Right kidney (tissue), 1 donor: ENCODE measurements at regions not wholly inside any gene's neighbourhood (a gene's known extent, or its start where the extent isn't known, plus 50 kb on each side); places are given as distances from the start of the nearest gene placed in this dataset.

Experiments
- DNase-seq: peaks from one replicate; pipeline ENCODE4 v3.0.0-alpha.2; 2016

DNA sequence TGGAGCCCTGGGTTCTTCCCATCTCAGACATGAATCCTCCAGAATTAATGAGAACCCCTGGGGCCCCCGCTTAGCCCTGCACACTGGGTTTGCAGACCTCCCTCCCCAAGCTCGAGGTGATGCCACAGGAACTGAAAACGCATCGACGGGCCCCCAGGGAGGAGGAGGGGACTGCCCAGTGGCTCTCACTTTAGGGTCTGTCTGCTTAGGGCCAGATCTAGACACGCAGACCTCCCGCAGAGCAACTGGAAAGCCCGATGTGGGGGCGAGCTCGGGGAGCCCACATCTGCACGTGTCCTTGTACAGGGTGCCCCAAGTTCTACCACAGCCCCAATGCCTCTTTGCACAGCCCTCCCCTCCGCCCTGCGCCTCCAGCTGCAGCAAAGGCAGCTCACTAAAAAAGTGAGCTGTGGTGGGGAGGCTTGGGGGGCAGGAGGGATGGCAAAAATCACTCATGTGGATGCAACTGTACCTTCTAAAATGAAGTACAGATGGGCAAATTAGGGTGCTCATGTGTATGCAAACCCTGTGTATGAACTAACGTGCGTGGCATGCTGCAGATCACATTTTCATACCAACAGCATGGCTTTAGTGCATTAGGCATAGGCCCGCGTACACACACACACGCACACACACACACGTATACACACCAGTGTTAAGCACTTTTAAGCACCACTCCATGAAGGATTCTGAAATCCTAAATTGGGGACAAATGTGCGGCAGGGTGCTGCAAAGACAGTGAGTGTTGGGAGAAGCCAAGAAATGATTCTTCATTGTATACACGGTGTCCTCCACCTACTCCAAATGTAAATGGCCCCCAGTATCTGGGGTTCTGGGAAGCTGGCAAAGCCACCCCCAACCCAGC, 99.9 kb upstream of the MAP1LC3B2 start:
- DNase-seq, result no peak

DNA sequence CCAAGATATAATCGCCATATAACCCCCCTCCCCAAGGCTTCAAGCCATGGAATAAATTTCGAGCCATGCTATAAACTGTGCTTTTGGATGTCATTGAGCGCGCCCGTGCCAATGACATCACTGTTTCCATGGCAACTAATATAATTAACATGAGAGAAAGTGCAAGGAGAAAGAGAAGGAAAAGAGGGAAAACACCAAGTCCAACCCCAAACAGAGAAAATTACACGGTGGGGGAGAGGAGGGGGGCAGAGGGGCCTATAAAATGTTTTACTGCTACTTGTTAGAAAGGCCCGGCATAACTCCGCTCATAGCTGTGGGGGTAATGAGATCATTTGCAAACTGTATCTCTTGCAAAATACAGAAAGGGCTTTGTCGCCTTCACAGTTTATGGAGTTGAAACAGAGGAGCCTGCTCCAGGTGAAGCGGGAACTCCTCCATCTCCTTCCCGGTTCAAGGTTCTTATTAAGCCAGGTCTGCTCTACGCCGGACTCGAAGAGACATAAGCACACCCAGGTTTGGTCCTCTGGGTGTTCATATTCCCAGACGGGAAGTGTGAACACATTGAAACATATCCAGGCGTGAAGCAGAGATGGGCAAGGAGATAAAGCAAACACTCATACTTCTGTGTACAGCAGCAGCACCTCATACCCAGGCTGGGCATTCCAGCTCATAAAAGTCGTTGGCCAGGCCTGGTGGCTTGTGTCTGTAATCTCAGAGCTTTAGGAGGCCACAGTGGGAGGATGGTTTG, 99.1 kb upstream of the MAP1LC3B2 start:
- DNase-seq, result no peak

DNA sequence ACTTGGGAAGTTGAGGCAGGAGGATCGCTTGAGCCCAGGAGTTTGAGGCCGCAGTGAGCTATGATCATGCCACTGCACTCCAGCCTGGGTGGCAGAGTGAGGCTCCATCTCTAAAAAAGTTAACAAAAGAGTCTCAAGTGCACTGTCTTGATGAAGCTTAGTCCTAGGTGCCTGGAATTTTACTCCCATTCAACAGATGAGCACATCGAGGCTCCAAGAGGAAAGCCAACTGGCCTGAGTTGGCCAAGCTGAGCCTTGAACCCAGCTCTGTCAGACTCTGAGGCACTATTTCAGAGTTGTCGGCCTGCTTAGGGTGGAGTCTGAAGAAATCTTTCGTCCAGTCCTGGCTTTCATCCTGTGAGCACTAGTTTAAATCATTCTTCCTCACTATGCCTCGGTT, 98.1 kb upstream of the MAP1LC3B2 start:
- DNase-seq, result no peak

DNA sequence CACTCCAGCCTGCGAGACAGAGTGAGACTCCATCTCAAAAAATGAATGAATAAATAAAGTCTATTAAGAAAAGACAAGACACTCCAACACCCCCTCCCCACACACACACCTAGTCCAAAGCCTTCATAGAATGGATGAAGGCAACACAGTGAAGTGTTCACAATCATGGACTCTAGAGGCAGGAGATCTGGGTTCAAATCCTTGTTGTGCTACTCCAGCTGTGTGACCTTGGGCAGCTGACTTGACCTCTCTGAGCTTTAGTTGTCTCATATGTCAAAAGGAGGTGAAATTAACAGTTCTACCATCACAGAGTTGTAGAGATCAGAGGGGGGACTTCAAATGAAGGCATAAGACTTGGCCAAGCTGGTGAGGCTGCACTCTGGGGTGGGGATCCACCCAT, 95.8 kb upstream of the MAP1LC3B2 start:
- DNase-seq, result no peak

DNA sequence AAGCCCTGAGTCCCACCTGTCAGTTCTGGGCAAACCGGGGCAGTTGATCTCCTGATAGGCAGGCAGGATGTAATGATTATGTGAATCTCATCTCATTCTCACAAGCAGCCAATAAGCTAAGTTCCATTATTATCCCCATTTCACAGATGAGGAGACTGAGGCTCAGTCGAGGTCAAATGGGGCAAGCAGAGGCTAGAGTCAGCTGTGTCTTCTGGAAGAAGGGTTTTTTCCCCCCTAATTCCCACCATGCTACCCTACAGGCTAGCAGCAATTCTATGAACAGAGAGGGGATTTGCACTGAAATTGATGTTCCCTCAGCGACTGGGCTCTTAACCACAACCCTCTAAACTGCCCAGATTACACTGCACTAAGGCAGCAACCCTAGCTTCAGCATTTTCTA, 93.8 kb upstream of the MAP1LC3B2 start:
- DNase-seq, result no peak

DNA sequence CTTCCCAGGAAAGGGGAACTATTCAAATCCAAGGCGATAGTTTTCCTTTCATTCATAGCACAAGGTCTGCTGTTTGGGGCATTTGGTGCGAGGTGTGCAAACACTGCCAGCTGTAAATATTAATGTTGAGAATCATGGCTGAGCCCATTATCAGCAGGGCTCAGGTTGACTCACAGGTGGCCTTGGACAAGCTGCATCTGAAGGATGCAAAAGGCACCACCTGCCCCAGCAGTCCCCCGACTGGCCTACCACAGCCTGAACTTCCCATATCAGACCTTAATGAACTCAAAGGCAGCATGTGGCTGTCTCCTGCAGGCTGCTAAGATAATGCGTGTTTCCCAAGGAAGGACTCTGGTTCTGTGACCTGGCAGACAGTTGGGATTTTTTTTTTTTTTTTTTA, 93.3 kb upstream of the MAP1LC3B2 start:
- DNase-seq, result no peak

DNA sequence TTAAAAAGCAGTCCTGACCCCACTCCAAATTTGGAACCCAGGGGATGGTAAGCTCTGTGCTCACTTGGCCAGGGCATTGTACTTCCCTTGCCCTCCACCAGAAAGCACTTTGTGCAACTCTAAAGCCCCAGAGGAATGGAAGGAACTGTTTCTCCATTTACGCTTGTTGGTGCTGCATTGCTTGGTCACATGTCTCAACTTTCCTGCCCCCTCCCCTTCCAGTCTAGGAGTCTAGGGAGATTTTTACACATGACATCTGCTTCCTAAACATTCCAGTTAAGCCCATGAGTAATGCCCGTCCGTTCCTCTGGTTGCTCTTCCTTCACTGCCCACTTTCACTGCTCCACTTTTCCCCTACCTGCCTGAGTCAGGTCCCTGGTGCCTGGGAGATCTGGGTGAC, 92.6 kb upstream of the MAP1LC3B2 start:
- DNase-seq, result no peak

DNA sequence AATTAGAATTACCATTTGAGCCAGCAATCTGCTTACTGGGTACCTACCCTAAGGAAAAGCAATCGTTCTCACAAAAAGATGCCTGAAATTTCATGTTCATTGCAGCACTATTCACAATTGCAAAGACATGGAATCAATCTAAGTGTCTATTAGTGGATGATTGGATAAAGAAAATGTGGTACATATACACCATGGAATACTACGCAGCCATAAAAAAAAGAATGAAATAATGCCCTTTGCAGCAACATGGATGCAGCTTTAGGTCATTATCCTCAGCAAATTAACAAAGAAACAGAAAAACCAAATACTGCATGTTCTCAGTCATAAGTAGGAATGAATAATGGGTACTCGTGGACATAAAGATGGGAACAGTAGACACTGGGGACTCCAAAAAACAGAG, 89.8 kb upstream of the MAP1LC3B2 start:
- no peak for DNase-seq

DNA sequence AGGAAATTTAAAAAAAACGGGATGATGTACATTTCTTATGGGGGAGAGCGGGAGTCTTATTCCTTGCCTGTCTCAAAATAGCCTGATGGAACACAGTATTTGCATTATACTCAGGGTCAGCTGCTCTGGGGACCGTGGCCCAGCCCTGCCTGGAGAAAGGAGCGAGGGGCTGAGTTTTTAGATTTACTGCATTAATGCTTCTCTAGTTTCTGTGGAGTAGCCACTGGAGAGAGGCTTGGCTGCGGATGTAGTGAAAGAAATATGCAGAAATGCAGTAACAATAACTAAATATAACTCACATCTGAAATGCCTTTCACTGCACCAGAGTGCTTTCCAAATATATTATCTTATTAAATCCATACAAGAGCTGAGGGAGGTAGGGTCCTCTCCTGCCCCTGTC, 87.6 kb upstream of the MAP1LC3B2 start:
- no peak for DNase-seq

DNA sequence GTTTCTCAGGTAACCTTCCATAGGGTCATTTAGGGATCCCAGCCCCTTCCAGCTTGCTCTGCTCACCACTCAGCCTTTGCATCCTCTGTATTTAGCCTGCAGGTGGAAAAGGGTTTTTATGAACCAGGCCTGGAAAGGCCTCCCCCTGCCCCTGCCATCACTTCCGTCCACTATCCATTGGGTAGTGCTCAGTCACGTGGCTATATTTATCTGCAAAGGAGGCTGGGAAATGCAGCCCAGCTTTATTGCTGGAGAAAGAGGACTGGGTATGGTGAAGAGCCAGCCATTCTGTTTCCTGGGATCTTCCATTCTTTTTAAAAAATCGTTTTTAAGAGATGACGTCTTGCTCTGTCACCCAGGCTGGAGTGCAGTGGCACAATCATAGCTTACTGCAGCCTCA, 87.0 kb upstream of the MAP1LC3B2 start:
- no peak for DNase-seq

DNA sequence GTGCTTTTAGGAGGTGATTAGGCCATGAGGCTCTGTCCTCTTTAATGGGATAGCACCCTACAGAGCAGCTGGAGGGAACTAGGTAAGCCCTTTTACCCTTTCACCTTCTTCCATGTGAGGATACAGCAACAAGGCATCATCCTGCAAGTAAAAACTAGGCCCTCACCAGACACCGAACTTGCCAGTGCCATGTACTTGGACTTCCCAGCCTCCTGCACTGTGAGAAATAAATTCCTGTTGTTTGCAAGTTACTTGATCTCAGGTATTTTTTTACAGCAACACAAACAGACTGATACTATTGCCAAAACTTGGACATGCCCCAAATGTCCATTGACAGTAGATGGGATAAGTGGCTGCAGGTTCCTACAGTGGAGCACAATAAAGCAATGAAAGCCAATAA, 85.8 kb upstream of the MAP1LC3B2 start:
- no peak for DNase-seq

DNA sequence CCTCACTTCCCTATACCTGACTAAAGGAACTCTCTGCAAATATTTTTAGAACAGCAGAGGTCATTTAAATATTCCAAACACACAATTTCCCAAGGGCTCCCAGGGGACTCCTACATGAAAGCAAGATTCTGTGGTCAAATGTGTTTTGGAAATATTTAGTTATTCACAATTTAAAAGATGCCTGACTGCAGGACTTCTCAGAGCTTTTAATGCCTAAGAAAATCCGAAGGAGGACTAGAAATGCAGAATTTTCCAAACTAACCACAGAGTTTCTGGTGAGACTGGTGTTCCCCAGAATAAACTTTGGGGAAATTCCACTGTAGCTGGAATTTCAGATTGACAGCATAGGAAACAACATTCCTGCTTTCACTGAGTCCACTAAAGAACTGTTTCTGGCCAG, 84.8 kb upstream of the MAP1LC3B2 start:
- no peak for DNase-seq

DNA sequence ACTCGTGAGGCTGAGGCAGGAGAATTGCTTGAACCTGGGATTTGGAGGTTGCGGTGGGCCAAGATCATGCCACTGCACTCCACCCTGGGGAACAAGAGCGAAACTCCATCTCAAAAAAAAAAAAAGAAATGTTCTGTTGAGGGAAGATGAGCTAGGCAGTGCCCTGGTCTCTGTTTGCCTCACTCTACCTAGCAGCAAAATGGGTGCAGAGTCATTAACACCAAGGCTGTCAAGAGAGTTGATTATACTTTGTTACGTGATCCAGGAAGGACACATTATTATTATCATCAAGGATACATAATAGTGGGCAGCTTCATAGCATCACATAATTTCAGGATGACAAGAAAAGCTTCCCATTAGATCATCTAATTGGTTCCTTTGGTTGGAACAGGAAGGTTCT, 84.3 kb upstream of the MAP1LC3B2 start:
- DNase-seq, result no peak

DNA sequence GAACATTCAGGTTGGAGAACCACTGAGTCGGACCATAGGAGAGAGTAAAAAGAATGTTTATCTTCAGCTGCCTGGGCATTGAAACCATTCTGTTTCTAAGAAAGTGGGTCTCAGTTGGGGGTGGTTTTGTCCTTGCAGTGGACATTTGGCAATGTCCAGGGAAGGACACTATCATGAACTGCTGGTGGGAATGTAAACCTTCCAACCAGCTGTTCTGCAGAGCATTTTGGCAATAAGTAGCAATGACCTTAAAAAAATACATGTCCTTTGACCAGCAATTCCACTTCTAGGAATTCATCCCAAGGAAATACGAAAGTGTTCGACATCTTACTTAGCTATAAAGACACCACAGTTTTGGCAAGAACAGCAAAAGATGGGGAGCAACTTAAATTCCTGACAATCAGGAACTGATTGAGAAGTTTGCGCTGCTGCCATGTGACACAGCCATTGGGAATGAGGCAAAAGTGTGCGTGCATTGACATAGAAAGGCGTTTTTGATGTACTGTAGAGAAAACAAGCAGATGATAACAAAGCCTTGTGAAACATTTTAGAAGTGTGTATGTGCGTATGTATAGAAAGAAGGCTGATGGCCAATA, 82.9 kb upstream of the MAP1LC3B2 start:
- no peak for DNase-seq

DNA sequence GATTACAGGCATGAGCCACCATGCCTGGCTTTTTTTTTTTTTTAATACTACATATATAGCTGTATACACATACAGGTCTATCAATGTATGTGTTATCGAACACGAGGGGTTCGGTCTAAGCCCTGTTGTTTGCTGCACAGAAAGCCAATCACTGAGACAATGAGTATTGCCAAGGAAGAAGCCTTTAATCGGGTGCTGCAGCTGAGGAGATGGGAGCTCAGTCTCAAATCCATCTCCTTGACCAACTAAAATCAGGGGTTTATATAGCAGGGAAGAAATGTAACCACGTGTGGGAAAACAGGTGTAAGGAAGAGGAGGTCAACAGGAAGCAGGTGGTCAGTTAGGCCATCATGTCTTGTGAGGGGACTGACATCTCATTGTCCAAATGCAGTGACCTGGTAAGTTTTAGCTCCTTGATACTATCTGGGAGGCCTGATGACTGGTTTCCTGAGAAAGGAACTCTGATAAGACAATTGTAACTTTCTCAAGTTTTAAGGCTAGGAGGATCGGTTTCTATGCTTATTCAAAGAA, 80.9 kb upstream of the MAP1LC3B2 start:
- DNase-seq, result no peak

DNA sequence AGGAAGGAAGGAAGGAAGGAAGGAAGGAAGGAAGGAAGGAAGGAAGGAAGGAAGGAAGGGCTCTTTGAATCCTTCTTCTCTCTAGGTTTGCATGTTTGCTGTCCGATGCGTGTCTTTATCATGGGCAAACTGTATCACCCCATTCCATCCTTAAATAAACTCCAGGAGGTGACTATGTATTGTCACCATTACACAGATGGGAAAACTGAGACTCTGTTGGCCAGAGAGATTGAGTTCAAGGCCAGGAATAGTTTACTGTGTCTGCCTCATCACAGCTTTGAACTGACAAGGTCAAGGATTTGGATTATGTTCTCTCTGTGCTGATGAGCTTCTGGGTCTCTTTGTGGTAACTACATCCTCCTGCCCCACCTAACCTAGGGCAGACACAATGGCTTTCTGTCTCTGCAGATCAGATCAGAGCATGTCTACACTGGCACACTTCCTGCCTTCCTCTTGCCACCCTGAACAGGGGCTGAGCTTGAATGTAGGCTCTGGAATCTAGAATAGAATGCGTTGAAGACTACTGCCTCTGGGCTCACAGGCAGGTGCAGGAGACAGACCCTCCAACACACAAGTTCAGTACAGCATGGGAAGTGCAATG, 78.9 kb upstream of the MAP1LC3B2 start:
- DNase-seq, result no peak

DNA sequence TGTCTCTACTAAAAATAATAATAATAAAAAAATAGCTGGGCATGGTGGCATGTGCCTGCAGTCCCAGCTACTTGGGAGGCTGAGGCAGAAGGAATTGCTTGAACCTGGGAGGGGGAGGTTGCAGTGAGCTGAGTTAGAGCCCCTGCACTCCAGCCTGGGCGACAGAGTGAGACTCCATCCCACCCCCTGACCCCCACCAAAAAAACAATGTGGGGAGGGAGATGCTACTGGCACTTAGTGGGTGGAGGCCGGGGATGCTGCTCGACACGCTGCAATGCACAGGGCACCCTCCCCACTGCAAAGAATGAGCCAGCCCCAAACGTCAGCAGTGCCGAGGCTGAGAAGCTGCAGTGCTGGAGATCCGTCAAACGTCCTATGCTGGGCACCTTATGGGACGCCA, 77.5 kb upstream of the MAP1LC3B2 start:
- no peak for DNase-seq

DNA sequence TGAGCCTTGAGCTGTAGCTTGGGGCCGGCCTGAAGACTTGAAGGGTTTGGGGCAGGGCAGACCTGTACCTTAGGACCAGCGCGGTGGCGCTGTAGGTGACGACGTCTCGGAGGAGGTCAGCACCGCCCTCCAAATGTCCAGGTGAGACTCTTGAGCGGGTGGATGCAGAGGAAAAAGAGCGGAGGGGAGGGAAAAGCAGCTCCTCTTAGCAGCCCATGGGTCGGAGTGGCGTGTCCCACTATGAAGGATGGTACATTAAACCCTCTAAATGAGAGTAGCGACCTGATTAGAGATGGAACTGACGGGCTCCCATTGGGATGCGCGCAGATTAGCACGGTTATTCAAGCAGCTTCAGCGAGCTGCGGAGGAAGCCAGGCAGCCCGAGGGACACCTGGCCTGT, 77.0 kb upstream of the MAP1LC3B2 start:
- DNase-seq, result no peak

DNA sequence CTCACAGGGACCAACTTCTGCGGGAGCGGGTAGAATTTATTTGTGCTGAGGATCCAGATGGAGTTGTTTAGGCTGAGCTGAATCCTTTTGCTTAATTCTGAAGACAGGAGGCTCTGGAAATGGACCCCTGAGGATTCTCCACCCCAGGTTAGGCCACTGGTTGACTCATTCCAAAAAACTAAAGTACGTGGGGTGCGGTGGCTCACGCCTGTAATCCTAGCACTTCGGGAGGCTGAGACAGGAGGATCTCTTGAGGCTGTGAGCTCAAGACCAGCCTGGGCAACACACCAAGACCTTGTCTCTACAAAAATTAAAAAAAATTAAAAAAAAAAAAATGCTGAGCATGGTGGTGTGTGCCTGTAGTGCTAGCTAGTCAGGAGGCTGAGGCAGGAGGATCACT, 76.3 kb upstream of the MAP1LC3B2 start:
- no peak for DNase-seq

DNA sequence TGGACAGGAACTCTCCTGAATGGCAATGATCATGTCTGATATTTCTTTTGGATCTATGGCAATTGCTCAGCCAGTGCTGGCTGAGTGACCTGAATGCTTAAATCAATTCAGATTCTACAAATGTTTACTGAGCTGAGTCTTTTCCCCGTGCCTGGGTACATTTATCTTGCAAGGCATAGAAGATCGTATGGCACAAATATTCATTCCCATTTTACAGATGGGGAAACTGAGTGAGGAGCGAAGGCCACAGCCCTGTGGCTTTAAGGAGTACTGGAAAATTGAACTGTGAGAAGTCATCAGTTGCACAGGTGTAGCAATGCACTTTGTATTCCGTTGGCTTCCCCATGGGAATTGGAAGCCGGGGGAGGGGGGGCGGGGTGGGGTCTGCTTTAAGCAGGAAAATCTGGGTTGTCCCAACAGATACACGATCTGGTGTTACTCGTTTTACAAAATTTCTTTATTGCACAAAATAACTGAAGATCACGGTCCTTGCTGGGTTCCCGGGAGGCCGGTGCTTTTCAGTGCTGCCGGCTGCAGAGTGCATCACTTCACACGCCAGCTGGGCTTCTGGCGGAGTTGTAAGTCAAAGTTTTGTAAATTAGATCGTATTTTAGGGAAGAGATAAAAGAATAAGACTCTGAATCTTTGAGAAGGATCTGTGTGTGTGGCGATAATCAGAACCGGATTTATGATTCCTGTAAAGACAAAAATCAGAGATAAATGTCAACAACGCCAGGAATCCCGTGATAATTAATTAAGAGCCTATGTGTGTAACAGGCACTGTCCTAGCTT, 75.0 kb upstream of the MAP1LC3B2 start:
- DNase-seq, result no peak

DNA sequence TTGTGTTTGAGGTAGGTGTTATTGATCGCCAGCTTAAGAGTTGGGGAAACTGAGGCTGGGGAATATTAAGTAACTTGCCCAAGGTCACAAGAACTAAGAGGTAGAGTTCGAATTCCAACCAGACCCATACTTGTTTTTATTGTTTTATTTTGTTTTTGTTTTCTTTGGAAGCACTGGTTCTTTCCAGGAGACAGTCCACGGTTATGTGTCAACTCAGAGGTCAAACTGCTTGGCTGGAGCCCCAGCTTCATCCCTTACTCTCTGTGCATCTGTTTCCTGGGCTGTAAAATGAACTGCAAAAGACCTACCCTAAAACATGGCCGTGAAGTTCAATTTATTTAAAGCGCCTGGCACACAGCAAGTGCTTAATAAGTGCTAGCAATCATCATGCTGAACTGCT, 74.4 kb upstream of the MAP1LC3B2 start:
- DNase-seq, result no peak

DNA sequence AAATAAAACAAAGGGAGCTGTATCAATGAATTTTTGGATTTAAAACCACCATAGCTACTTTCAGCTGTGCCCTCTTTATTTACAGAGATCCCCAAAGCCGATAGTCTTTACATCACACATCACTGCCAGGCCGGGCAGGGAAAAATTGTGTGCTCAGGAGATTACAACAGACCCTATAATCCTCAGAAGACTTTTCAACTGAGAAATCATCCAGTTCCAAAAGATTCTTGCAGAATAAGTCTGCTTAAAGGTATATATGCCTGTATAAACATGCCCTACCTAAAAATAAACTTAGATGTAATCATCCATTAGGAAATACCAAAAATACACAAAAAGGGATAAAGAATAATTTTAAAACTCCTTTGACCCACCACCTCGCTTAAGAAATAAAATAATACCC, 70.1 kb upstream of the MAP1LC3B2 start:
- DNase-seq, result no peak
